Breast epithelium (tissue), 4 donors: ENCODE measurements at regions not wholly inside any gene's neighbourhood (a gene's known extent, or its start where the extent isn't known, plus 50 kb on each side); places are given as distances from the start of the nearest gene placed in this dataset.

ENCODE experiments used
- DNase-seq, 2 donors: peaks; one replicate each; pipeline ENCODE4 v3.0.0-alpha.2; 2019; ENCODE audit warnings: low spot score in 2 of 2
- H3K27ac ChIP-seq, 2 donors: fragments of 200-600 bp; sonication (generic) in 1 of 2; one replicate each; pipeline ENCODE4 v1.5.1; 2016 to 2019; ENCODE audit warnings: mild to moderate bottlenecking in 1 of 2
- H3K27me3 ChIP-seq, 2 donors: fragments of 200-600 bp; sonication (generic) in 1 of 2; one replicate each; pipeline versions ENCODE4 v1.5.1 to v1.6.0; 2017 to 2019; ENCODE audit warnings: control low read depth in 1 of 2, mild to moderate bottlenecking in 1 of 2
- H3K36me3 ChIP-seq: fragments of 200-600 bp; one replicate; pipeline ENCODE4 v1.5.1; 2019
- H3K4me1 ChIP-seq, 2 donors: fragments of 200-600 bp; sonication (generic); one replicate each; pipeline ENCODE4 v1.5.1; 2016 to 2019; ENCODE audit warnings: control low read depth in 1 of 2
- H3K4me3 ChIP-seq, 3 donors: fragments of 200-600 bp; sonication (generic); 1 replicate in 2 of 3; 2 replicates in 1 of 3; pipeline ENCODE4 v1.5.1; 2016 to 2019; ENCODE audit warnings: mild to moderate bottlenecking in 3 of 3, moderate library complexity in 2 of 3
- H3K9me3 ChIP-seq, 2 donors: fragments of 200-600 bp; sonication (generic) in 1 of 2; one replicate each; pipeline ENCODE4 v1.5.1; 2016 to 2019; ENCODE audit warnings: control low read depth in 1 of 2
- CTCF ChIP-seq, 3 donors: fragments of 450-650 bp; IDR thresholded peaks; one replicate each; pipeline ENCODE4 v1.5.1; 2016 to 2017; ENCODE audit warnings: antibody characterized with exemption in 3 of 3, mild to moderate bottlenecking in 3 of 3, moderate library complexity in 3 of 3
- POLR2A ChIP-seq: fragments of 450-650 bp; IDR thresholded peaks from one replicate; pipeline ENCODE4 v1.6.1; 2016; ENCODE audit warnings: antibody characterized with exemption, mild to moderate bottlenecking, moderate library complexity
- POLR2AphosphoS5 ChIP-seq, 3 donors: sonication (generic); formaldehyde crosslinking; IDR thresholded peaks; one replicate each; pipeline ENCODE4 v1.6.1; 2017; ENCODE audit warnings: antibody characterized with exemption in 3 of 3
- intact Hi-C: fragments of 100-400 bp; cut with DNase I; formaldehyde crosslinking; loops from one replicate; pipeline ENCODE4 v1.15.1; 2023; ENCODE audit warnings: low total_unique reads

DNA sequence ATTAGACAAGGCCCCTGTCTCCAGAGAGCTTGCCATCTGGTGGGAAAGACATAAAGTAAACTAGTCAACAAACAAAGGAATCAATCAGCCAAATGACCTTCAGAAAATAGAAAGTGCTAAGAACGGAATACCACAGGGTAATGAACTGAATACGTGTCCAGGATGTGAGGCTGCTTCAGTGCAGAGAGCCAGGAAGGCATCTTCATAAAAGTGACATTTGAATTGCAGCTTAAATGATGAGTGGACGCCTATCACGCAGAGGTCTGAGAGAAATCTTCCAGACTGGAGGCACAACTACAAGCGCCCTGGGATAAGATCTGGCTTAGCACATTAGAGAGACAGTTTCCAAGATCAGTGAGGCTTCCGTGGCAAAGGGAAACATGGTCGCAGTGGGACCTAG is 574.1 kb upstream of the CDH8 start:
- TF ChIP-seq CTCF (IDR thresholded peaks at IDR 0.05) = no peak
- no peak for TF ChIP-seq POLR2AphosphoS5 (IDR thresholded peaks at IDR 0.05)
- no peak for TF ChIP-seq POLR2A
- no peaks in the 10 kb centered on the region for H3K36me3 ChIP-seq
- intact Hi-C loops = no loop called here

GRCh38 chr16:62602790-62603189 is 566.6 kb upstream of the CDH8 start:
- intact Hi-C loops = no loop called here

More for the DNA sequence above, 574.1 kb upstream of the CDH8 start:
- Histone ChIP-seq H3K27ac (no peak overlapping the region), H3K4me3 (no peak overlapping the region), H3K9me3 (no peaks in the 10 kb centered on the region), H3K27me3 (no peaks in the 10 kb centered on the region), H3K4me1 (no peaks in the 10 kb centered on the region)
- DNase-seq = no peak

DNA sequence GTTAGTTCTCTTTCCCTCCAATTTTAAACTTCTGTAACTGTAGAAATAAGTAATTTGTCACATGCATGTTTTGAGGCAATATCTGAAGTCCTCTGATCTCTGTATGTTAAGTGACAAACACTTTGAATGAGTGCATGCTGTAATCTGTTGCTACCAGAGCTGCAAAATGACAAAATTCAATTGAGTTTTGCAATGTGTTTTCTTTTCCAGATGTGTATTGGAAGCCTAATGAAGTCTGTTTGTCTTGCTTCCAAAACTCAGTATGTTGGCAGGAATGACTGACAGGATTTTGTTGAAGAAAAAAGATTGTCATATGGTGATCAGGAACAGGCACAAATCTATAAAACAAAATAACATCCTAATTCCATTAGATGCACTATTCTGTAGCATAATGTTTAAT is 561.6 kb upstream of the CDH8 start:
- no peak overlapping the region for H3K27ac ChIP-seq
- intact Hi-C loops = no loop called here
- H3K36me3 ChIP-seq = no peaks in the 10 kb centered on the region
- H3K4me3 ChIP-seq = no peak overlapping the region
- H3K27me3 ChIP-seq = no peaks in the 10 kb centered on the region
- H3K4me1 ChIP-seq = no peaks in the 10 kb centered on the region
- no peak for DNase-seq
- TF ChIP-seq POLR2AphosphoS5 (IDR thresholded peaks at IDR 0.05) (no peak), CTCF (IDR thresholded peaks at IDR 0.05) (no peak), POLR2A (no peak)
- H3K9me3 ChIP-seq = no peaks in the 10 kb centered on the region

More at GRCh38 chr16:62602790-62603189, 566.6 kb upstream of the CDH8 start:
- Histone ChIP-seq H3K4me1 (no peaks in the 10 kb centered on the region), H3K36me3 (no peaks in the 10 kb centered on the region), H3K4me3 (no peak overlapping the region), H3K27ac (no peak overlapping the region), H3K9me3 (no peaks in the 10 kb centered on the region), H3K27me3 (no peaks in the 10 kb centered on the region)
- no peak for TF ChIP-seq POLR2A
- no peak for TF ChIP-seq POLR2AphosphoS5 (IDR thresholded peaks at IDR 0.05)
- TF ChIP-seq CTCF (IDR thresholded peaks at IDR 0.05) = no peak
- no peak for DNase-seq

DNA sequence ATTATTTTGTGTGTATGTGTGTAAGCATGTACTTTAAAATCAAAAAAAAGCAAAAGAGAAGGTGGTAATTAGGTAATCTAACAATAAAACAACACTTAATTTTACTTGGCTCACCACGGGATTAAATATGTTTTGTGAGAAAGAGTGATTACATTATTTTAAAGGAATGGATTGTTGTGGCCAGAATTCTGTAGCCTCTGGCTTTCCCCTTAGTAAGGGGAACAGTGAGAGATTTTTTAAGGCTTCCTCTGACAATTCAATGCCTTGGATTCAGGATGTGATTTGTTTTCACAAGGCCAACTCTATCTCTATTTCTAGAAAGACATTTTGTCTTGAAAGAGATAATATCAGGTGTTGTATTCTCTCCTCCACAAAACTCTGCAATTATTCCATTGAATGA is 560.3 kb upstream of the CDH8 start:
- H3K9me3 ChIP-seq = no peaks in the 10 kb centered on the region
- no peak for DNase-seq
- no peak overlapping the region for H3K4me3 ChIP-seq
- no peaks in the 10 kb centered on the region for H3K4me1 ChIP-seq
- H3K27me3 ChIP-seq = no peaks in the 10 kb centered on the region
- no peaks in the 10 kb centered on the region for H3K36me3 ChIP-seq
- intact Hi-C loops = no loop called here
- no peak overlapping the region for H3K27ac ChIP-seq
- no peak for TF ChIP-seq POLR2A
- TF ChIP-seq CTCF (IDR thresholded peaks at IDR 0.05) = no peak
- TF ChIP-seq POLR2AphosphoS5 (IDR thresholded peaks at IDR 0.05) = no peak

GRCh38 chr16:62596125-62596524 is 559.9 kb upstream of the CDH8 start:
- no peak overlapping the region for H3K4me3 ChIP-seq
- intact Hi-C loops = no loop called here
- H3K27ac ChIP-seq = no peak overlapping the region
- H3K27me3 ChIP-seq = no peaks in the 10 kb centered on the region
- no peak for DNase-seq
- H3K9me3 ChIP-seq = no peaks in the 10 kb centered on the region
- no peaks in the 10 kb centered on the region for H3K36me3 ChIP-seq
- H3K4me1 ChIP-seq = no peaks in the 10 kb centered on the region
- no peak for TF ChIP-seq POLR2AphosphoS5 (IDR thresholded peaks at IDR 0.05)
- TF ChIP-seq POLR2A = no peak
- TF ChIP-seq CTCF (IDR thresholded peaks at IDR 0.05) = no peak
